Right lung (tissue), 2 donors: ENCODE measurements at regions not wholly inside any gene's neighbourhood (a gene's known extent, or its start where the extent isn't known, plus 50 kb on each side); places are given as distances from the start of the nearest gene placed in this dataset.
"Not testable (repeated sequence)": the region's sequence is repeated elsewhere in the genome, so short reads cannot be mapped to it uniquely, and the experiment has no call there.

ENCODE experiments used
- DNase-seq, 2 donors: peaks; one replicate each; pipeline ENCODE4 v3.0.0-alpha.2; 2013

DNA sequence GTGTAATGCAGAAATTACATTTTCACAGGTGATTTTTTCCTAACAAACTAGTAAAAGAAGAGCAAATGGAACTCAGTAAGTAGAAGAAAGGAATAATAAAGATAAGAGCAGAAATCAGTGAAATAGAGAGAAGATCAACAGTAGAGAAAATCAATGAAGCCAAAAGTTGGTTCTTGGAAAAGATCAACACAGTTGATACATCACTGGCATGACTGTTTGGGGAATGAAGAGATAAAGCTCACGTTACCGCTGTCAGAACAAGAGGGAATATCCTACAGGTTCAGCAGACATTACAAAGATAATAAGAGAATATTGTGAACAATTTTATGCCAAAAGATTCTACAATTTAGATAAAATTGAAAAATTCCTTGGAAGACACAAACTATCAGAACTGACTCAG, 146.4 kb downstream of the ACTR3B start:
- no peak for DNase-seq

- no peak for DNase-seq
Observed at GRCh38 chr7:152907042-152907761, 147.7 kb downstream of the ACTR3B start.

DNA sequence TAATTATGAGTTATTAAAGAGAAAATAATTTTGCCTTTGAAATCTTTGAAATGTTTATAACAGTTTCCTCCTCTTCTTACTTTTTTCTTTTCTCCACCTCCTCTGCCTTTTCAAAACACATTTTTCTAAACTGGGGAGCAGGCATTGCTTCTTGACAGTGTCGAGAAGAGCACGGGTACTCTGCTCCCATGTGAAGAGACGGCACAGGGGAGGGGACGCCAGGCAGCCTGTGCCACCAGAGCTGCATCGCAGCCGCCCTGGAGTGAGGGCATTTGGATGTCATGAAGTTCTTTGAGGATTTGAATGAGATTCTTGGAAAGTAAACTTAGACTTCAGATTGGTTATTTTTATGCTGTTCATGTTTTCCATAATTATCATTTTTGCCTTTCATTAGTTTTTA, 149.7 kb downstream of the ACTR3B start:
- no peak for DNase-seq

DNA sequence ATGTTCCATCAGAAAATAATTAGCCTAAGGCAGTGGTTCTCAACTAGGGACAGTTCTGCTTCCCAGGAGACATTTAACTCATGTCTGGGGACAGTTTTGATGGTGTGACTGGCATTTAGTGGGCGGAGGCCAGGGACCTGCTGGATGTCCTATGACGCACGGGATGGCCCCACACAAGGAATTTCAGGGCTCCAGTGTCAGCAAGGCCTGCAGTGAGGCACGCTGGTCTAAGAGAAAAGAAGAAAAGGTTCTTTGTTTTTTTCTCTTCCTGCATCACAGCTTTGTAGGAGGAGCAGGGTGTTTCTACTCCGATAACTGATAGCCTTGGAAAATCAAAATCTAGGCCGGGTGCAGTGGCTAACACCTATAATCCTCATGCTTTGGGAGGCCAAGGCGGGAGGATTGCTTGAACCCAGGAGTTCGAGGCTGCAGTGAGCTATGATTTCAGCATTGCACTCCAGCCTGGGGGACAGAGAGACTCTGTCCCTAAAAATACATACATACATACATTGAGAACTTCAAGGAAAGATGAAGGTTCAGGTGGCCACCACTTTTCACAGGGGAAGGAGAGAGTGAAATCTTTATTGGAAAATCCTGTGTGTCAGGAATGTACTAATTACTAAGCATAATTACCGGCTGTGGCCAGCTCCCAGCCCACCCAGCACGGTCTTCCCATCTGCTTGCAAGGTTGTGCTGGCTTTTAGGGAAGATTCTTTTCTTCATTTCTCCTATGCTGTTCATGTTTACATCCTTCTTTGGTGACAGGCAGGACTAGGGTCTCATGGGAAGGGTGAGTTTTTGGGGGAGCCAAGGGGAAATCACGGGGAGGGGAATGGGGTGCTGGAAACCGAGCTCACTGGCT, 150.4 kb downstream of the ACTR3B start:
- no peak for DNase-seq

DNA sequence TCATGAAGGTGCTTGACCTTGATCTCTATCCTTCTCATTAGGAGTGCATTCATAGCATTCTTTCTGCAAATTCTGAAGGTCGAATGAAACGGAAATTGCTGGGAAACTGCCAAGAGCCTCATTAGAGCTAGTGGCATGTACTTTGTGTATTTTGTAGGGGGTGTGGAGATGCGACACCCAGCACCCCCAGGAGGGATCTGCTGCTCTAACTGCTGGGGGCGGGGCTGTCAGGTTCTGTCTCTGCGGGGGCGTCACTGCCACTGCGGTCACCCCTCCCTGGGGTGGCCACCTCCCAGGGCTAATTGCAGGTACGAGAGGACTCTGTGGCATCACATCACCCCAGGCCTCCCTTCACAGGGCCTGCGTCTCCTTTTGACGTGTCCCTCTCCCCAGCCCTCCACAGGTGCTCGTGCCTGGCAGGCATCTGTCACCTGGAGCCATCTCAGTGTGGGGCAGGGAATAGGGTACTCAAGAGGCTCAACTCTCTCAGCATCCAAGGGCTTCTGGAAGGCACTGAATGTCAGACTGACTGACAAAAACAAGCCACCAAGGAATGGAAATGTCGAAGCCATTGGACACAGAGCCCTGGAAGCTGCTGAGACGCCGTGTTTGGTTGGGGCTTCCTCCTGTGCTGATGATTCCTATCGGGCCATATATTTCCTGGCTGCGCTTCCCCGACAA, 151.1 kb downstream of the ACTR3B start:
- no peak for DNase-seq

DNA sequence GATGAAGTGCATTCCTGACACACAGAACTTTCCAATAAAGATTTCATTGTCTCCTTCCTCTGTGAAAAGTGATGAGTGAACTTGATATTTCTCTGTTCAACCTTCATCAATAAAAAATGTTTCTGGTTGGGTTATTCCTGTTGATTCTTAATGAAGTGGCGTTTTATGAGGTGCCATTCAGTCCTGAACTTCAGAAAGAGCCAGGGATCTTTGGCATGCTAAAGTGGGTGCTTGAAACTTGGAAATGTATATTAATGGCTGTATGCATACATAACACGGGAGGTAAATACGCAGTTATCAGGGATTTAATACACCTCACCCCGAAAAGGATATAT, 151.6 kb downstream of the ACTR3B start:
- DNase-seq, result no peak

DNA sequence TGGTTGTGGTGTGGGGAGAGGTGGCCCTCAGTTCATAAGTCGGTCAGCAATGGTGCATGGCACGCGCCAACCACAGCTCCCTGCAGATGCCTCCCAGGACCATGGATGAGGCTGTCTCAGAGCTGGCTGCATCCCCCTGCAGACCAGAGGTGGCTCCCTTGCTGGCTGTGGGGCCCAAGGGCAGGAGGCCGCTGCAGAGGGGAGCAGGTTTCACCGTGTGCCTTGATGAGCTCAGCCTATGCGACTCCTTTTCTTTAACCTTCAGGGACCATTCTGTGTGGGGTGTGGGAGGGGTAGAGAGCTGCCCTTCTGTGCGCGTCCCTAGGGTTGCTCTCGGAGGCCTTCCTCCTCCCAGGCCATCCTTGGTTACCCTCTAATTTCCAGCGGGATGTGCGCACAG, 152.4 kb downstream of the ACTR3B start:
- no peak for DNase-seq

DNA sequence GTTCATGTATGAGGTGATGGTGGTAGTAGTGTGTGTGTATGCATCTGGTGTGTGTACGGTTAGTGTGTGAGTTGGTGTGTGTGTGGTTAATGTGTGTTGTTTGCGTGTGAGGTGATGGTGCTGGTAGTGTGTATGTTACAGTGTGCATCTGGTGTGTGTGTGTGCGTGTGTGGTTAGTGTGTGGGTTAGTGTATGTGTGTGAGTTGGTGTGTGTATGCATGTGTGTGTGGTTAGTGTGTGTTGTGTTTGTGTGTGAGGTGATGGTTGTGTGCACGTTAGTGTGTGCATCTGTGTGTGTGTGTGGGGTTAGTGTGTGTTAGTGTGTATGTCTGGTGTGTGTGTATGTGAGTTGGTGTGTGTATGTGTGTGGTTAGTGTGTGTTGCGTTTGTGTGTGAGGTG, 153.0 kb downstream of the ACTR3B start:
- no peak for DNase-seq

DNA sequence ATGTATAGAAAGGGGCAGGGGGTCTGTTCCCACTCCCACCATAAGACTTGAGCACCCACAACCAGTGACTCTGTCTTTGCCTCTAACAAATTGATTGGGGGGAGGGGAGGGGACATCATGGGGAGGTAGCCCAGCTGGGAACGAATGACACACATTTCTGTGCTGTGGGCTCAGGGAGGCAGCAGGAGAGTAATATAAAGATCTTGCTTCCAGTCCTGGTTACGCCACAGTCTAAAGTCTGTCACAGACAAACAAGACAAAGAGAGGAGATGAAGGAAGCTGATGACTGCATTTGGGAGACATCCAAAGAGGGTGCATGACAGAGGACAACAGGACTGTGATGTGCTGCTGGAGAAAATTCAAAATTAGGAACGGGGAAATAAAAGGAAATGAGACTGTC, 153.9 kb downstream of the ACTR3B start:
- no peak for DNase-seq

DNA sequence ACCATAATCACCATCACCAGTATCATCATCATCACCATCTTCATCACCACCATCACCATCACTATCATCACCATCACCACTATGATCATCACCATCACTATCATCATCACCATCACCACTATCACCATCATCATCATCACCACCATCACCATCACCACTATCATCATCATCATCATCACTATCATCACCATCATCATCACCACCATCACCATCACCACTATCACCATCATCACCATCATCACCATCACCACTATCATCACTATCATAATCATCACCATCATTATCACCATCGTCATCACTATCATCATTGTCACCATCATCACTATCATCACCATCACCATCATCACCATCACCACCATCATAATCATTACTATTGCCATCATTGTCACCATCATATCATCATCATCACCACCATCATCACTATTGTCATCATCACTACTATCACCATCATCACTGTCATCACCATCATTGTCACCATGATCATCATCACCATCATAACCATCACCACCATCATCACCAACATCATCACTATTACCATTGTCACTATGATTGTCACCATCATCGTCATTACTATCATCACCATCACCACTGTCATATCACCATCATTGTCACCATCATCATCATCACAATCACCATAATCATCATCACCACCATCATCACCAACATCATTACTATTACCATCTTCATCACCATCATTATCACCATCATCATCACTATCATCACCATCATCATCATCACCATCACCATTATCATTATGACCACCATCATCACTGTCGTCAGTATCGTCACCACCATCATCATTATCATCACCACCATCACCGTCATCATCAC, 154.7 kb downstream of the ACTR3B start:
- no peak for DNase-seq

DNA sequence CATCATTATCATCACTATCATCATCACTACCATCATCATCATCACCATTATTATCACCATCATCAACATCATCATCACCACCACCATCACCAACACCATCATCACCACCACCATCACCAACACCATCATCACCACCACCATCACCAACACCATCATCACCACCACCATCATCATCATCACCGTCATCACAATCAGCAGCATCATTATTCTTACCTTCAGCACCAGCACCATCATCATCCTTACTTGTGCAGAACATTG, 155.2 kb downstream of the ACTR3B start:
- not testable (repeated sequence) for DNase-seq

GRCh38 chr7:152922318-152923081, 162.9 kb downstream of the ACTR3B start:
- DNase-seq, result no peak

- no peak for DNase-seq
Observed at GRCh38 chr7:152923711-152924110, 164.2 kb downstream of the ACTR3B start.

DNA sequence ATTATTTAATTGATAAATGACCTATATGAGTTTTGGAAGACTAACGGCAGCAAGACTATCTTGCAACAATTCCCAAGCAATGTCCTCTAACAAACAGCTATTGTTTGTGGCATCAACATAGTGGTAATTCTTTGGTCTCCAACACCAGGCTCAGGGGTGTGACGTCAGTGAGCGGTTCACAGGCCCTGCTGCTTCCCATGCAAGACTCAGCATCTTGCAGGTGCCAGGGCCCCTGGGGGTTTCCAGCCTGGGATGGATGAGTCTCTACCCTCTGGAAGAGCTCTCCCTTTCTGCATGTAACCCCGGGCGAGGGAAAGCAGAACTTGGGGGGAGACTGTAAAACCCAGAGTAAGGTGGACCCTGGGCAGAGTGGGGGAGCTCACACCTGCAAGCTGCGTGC, 164.7 kb downstream of the ACTR3B start:
- DNase-seq, result no peak

GRCh38 chr7:152924826-152925411, 165.4 kb downstream of the ACTR3B start:
- no peak for DNase-seq

DNA sequence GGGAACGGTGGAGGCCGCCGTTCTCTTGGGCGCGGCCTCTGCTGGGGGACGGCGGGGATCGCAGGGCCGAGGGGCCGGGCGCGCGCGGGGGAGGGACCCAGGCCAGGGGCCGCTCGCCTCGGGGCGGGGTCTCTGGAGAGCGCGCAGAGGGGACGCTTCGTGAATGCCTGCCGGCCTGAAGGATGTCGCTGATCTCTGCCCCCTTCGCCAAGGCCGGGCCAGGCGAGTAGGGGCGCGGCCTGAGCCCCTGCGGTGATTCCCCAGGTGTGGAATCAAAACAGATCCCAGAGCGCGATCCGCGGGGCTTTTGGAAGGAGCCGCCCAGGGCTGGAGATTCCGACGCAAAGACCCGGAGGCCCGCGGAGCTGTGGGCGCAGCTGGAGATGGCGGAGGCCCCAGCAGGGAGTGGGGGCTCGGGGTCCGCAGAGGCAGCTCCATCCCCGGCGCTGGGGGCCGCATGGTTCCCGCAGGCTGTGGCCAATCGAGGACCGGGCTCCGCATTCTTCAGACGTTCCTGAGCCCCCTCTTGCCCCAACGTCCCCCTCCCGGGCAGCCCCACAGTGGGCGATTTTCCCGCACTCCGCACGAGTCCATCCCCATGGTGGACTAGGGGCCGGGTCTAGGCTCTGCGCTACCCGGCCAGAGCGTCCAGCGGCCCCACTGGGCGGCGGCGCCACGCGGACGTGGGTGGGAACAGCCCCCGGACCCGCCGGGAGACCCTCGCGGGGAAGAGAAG, 166.0 kb downstream of the ACTR3B start:
- DNase-seq, result no peak

DNA sequence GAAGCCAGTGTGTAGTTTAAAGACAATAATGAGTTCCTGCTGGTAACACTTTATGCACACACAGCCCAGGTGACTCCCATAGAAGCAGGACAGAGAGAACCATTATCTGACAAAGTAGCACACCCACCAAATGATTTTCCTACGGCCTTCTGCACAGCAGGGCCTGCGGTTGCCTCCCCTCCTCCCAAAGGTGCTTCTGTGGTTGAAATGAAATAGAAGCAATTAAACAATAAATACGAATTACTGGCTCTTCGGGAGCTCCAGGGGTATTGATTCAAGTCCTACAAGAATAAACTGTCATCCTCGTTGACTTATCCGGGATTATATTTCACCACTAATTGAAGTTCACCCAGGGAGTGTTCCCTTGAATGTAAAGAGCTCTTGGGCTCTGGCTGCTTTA, 172.1 kb downstream of the ACTR3B start:
- no peak for DNase-seq

- no peak for DNase-seq
Observed at GRCh38 chr7:152937282-152937681, 177.7 kb downstream of the ACTR3B start.

GRCh38 chr7:152946616-152947015, 187.1 kb downstream of the ACTR3B start:
- not testable (repeated sequence) for DNase-seq

- no peak for DNase-seq
Observed at GRCh38 chr7:152947686-152948085, 188.1 kb downstream of the ACTR3B start.
